Suppressor macrophage (primary cell): ENCODE measurements at regions not wholly inside any gene's neighbourhood (a gene's known extent, or its start where the extent isn't known, plus 50 kb on each side); places are given as distances from the start of the nearest gene placed in this dataset.
"Not testable (repeated sequence)": the region's sequence is repeated elsewhere in the genome, so short reads cannot be mapped to it uniquely, and the experiment has no call there.

ENCODE experiments used
- DNase-seq, 4 experiments: peaks; one replicate each; pipeline ENCODE4 v3.0.0-alpha.2; 2020 to 2022

DNA sequence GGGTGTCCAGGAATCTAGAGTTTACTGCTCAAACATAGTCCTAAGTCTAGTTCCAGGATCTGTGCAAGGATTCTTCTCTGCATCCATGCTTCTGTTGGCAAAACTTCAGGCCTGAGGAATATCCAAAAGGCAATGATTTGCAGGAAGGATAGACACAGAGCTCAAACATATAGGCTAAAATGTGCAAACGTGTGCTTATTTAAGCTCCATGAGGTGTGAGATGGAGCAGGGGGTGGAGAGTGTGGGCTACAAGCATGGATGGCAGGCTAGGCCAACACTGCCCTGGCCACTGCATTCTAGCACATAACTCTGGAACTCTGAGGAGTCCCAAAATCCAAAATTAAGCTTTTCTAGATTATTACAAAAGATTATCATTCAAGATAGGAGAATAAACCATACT is 301.1 kb downstream of the PAX3 start:
- no peak for DNase-seq

DNA sequence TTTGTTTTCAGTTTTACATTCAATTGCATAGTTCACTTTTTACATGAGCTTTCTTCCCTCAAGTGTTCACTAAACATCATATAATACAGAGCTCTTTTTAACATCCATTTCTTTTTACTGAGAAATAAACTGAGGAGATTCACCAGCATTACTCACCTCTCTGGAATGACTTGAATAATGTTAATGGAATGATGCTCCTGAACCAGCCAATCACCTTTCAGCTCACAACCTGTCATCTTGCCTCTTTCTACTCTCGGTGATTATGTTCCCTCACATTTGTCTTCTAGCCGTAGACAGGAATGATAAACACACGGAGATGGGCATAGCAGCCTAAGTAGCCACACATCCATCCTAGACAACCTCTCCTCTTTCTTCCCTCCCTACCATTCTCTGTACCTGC is 301.7 kb downstream of the PAX3 start:
- DNase-seq: no peak

DNA sequence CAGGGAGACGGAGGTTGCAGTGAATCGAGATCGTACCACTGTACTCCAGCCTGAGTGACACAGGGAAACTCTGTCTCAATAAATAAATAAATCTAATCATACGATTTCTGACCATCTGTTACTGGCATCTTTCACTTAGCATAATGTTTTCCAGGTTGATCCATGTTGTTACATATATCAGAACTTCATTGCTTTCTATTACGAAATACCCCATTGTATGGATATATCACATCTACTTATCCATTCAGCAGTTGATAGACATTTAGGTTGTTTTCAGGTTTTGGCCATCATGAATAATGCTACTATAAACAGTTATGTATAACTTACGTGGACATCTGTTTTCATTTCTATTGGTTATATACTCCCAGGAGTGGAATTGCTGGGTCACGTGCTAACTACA is 303.9 kb downstream of the PAX3 start:
- DNase-seq: no peak

- not testable (repeated sequence) for DNase-seq
Measured at GRCh38 chr2:221984376-221984775, 314.4 kb downstream of the PAX3 start.

DNA sequence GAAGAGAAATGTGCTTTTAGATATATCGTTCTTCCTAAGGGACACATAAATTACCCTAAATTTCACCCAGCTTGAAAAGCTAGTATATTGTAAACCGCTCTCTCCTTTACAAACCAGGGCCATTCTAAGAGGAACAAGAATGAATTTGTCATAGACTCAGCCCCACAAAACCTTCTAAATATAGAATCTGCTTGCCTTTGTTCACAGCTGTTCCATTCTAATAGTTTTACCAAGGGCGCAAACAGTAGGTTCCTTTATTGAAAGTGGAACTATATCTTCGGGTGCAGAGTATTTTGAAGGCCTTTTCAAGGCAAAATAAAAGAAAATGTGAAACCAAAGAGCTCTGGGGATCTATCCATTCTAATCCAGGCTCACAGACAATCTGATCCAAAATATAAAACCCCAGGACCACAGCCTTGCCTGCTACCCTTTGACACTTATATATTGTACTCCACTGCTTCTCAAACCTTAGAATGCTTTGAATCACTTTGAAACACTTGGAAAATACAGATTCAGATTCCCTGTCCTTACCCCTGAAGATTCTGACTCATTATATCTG is 316.8 kb downstream of the PAX3 start:
- DNase-seq: peak in 1 of 4 experiments; percentile 3

- DNase-seq: no peak
Measured at GRCh38 chr2:221975151-221975550, 323.6 kb downstream of the PAX3 start.

GRCh38 chr2:221973902-221974301 is 324.9 kb downstream of the PAX3 start:
- no peak for DNase-seq

- no peak for DNase-seq
Measured at GRCh38 chr2:221973502-221973901, 325.3 kb downstream of the PAX3 start.

- no peak for DNase-seq
Measured at GRCh38 chr2:221972813-221973478, 325.9 kb downstream of the PAX3 start.

DNA sequence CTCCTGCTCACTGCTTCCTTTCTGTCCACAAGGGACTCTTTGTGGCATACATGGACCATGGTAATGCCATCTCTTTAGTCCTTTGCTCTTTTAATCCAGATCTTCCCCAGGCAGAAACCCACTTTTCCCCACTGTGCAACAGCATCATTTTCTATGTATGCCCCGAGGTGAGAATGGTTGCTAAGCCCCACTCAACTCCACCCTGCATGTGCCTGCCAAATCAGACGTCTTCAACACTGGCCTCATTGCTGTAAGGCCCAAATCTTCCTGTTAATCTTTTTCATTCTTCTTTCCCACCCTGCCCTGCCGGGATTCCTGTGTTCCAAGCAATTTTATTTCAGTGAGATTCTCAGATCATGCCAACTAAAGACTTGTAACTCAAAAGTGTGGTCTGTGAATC is 328.4 kb downstream of the PAX3 start:
- DNase-seq: no peak

- DNase-seq: no peak
Measured at GRCh38 chr2:221969830-221970144, 329.0 kb downstream of the PAX3 start.

GRCh38 chr2:221969087-221969829 is 329.5 kb downstream of the PAX3 start:
- DNase-seq: peak in 2 of 4 experiments; percentile 9 to 14

DNA sequence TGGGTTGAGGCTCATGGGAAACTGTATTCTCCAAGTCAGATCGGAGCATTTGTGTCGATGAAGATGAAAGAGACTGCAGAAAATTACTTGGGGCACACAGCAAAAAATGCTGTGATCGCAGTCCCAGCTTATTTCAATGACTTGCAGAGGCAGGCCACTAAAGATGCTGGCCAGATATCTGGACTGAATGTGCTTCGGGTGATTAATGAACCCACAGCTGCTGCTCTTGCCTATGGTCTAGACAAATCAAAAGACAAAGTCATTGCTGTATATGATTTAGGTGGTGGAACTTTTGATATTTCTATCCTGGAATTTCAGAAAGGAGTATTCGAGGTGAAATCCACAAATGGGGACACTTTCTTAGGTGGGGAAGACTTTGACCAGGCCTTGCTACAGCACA is 336.6 kb downstream of the PAX3 start:
- no peak for DNase-seq

GRCh38 chr2:221961561-221961960 is 337.2 kb downstream of the PAX3 start:
- no peak for DNase-seq

- no peak for DNase-seq
Measured at GRCh38 chr2:221958224-221958623, 340.6 kb downstream of the PAX3 start.

DNA sequence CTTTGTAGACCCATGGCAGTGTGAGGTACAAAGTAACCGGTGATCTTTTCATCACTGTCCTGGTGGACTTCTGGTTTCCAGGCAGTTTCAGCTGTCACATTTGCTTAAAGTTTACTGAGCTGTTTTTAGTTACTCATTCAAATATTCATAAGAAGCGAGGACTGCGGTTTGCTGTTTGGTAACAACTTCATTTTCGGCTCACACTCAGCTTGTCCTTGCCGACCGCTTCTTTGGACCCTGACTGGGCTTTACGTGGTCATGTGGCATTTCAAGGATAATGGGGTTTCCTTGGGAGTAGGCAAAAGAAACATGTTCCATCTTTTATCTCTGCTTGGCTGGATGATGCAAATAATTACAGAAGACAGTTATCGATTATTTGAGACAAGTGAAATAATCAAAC is 350.7 kb downstream of the PAX3 start:
- no peak for DNase-seq

- DNase-seq: not testable (repeated sequence)
Measured at GRCh38 chr2:221944452-221944851, 354.3 kb downstream of the PAX3 start.

GRCh38 chr2:221943076-221943810 is 355.6 kb downstream of the PAX3 start:
- no peak for DNase-seq

- no peak for DNase-seq
Measured at GRCh38 chr2:221931251-221931991, 359.3 kb upstream of the EPHA4 start.

DNA sequence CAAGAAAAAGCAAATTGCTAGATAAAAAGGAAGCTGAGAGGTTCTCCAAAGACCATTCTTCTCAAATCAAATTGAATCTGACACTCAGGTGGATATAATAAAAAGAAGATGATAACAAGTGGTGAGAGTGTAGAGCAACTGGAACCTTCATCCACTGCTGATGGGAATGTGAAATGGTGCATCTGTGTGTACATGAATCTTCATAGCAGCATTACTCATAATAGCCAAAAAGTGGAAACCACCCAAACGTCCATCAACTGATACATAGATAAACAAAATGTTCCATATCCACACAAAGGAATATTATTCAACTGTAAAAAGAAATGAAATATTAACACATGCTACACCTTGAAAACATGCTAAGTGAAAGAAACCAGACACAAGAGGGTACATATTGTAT is 357.2 kb upstream of the EPHA4 start:
- DNase-seq: no peak

GRCh38 chr2:221926327-221926726 is 354.2 kb upstream of the EPHA4 start:
- no peak for DNase-seq

DNA sequence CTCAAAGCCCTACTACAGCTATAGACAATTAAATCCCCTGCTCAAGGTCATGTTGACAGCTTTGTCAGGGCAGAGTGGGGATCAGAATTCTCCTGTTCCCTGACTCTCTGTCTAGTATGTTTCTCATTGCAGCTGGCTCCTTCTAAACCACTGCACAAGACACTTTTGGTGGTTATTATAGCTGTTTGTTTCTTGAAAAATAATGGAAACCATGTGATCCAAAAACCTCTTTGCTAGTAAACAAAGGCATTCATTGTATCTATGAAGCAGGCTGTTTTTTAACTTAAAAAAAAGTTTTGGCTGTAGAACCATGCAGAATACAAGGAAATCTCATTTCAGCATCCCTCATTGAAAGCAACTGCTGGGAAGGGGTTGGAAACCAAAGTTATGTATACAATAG is 352.5 kb upstream of the EPHA4 start:
- DNase-seq: no peak

GRCh38 chr2:221915926-221916325 is 343.8 kb upstream of the EPHA4 start:
- DNase-seq: no peak
